BLaER1 treated with 17β-estradiol and CSF1 and Interleukin-3, amounts not matched to agents 10 nM and 100 nM (cell line): ENCODE measurements at regions not wholly inside any gene's neighbourhood (a gene's known extent, or its start where the extent isn't known, plus 50 kb on each side); places are given as distances from the start of the nearest gene placed in this dataset.

ENCODE experiments used
- H3K27ac ChIP-seq, 11 experiments: shearing (Covaris generic); formaldehyde crosslinking; 2 replicates each; pipeline ENCODE4 v1.8.1; 2022
- H3K27me3 ChIP-seq, 11 experiments: shearing (Covaris generic); formaldehyde crosslinking; 2 replicates each; pipeline ENCODE4 v1.8.1; 2022
- H3K36me3 ChIP-seq, 11 experiments: shearing (Covaris generic); formaldehyde crosslinking; 2 replicates each; pipeline ENCODE4 v1.8.1; 2022
- H3K4me1 ChIP-seq, 10 experiments: shearing (Covaris generic); formaldehyde crosslinking; 2 replicates each; pipeline ENCODE4 v1.8.1; 2022
- H3K4me2 ChIP-seq, 11 experiments: shearing (Covaris generic); formaldehyde crosslinking; 2 replicates each; pipeline ENCODE4 v1.8.1; 2022
- H3K4me3 ChIP-seq, 10 experiments: shearing (Covaris generic); formaldehyde crosslinking; 2 replicates each; pipeline ENCODE4 v1.8.1; 2022
- H3K9ac ChIP-seq, 11 experiments: shearing (Covaris generic); formaldehyde crosslinking; 2 replicates each; pipeline ENCODE4 v1.8.1; 2022
- H3K9me3 ChIP-seq, 11 experiments: shearing (Covaris generic); formaldehyde crosslinking; replicated peaks in 1 of 11; 2 replicates each; pipeline ENCODE4 v1.8.1; 2022
- H4K20me1 ChIP-seq, 11 experiments: shearing (Covaris generic); formaldehyde crosslinking; 2 replicates each; pipeline ENCODE4 v1.8.1; 2022
- Cebpa-rat ChIP-seq, 11 experiments: shearing (Covaris generic); IDR thresholded peaks; 2 replicates each; pipeline ENCODE4 v1.8.1; 2022

- no peaks in the 10 kb centered on the region for H3K4me1 ChIP-seq
- TF ChIP-seq Cebpa-rat (IDR thresholded peaks at IDR 0.05) = no peak
- no peaks in the 10 kb centered on the region for H3K27me3 ChIP-seq
- no peak overlapping the region for H3K27ac ChIP-seq
- H4K20me1 ChIP-seq = no peaks in the 10 kb centered on the region
- no peak overlapping the region for H3K9ac ChIP-seq
- no peaks in the 10 kb centered on the region for H3K9me3 ChIP-seq
- no peaks in the 10 kb centered on the region for H3K36me3 ChIP-seq
- no peak overlapping the region for H3K4me3 ChIP-seq
- H3K4me2 ChIP-seq = no peak overlapping the region
Observed at GRCh38 chr4:167406181-167406580, 171.9 kb upstream of the SPOCK3 start.

- H3K4me2 ChIP-seq = no peak overlapping the region
- H3K4me3 ChIP-seq = no peak overlapping the region
- TF ChIP-seq Cebpa-rat (IDR thresholded peaks at IDR 0.05) = no peak
- H3K9ac ChIP-seq = no peak overlapping the region
- H4K20me1 ChIP-seq = no peaks in the 10 kb centered on the region
- H3K36me3 ChIP-seq = no peaks in the 10 kb centered on the region
- no peaks in the 10 kb centered on the region for H3K4me1 ChIP-seq
- H3K27me3 ChIP-seq = no peaks in the 10 kb centered on the region
- H3K27ac ChIP-seq = no peak overlapping the region
- H3K9me3 ChIP-seq = no peaks in the 10 kb centered on the region
Observed at GRCh38 chr4:167415461-167415860, 181.2 kb upstream of the SPOCK3 start.

- Histone ChIP-seq H3K4me2 (no peak overlapping the region), H3K4me3 (no peak overlapping the region), H3K9me3 (no peaks in the 10 kb centered on the region), H3K4me1 (no peaks in the 10 kb centered on the region), H4K20me1 (no peaks in the 10 kb centered on the region), H3K27me3 (no peaks in the 10 kb centered on the region), H3K27ac (no peak overlapping the region), H3K36me3 (no peaks in the 10 kb centered on the region), H3K9ac (no peak overlapping the region)
- TF ChIP-seq Cebpa-rat (IDR thresholded peaks at IDR 0.05) = no peak
Observed at GRCh38 chr4:167419468-167420140, 185.3 kb upstream of the SPOCK3 start.

GRCh38 chr4:167421201-167421600, 186.9 kb upstream of the SPOCK3 start:
- H4K20me1 ChIP-seq = no peaks in the 10 kb centered on the region
- H3K27me3 ChIP-seq = no peaks in the 10 kb centered on the region
- no peaks in the 10 kb centered on the region for H3K9me3 ChIP-seq
- no peaks in the 10 kb centered on the region for H3K4me1 ChIP-seq
- no peak overlapping the region for H3K4me2 ChIP-seq
- no peaks in the 10 kb centered on the region for H3K36me3 ChIP-seq
- no peak overlapping the region for H3K9ac ChIP-seq
- no peak overlapping the region for H3K27ac ChIP-seq
- no peak for TF ChIP-seq Cebpa-rat (IDR thresholded peaks at IDR 0.05)
- H3K4me3 ChIP-seq = no peak overlapping the region

GRCh38 chr4:167424341-167425256, 190.3 kb upstream of the SPOCK3 start:
- no peak for TF ChIP-seq Cebpa-rat (IDR thresholded peaks at IDR 0.05)
- no peaks in the 10 kb centered on the region for H3K27me3 ChIP-seq
- H3K9ac ChIP-seq = no peak overlapping the region
- H3K4me3 ChIP-seq = no peak overlapping the region
- no peak overlapping the region for H3K27ac ChIP-seq
- no peak overlapping the region for H3K4me2 ChIP-seq
- no peaks in the 10 kb centered on the region for H3K4me1 ChIP-seq
- no peaks in the 10 kb centered on the region for H4K20me1 ChIP-seq
- H3K9me3 ChIP-seq = no peaks in the 10 kb centered on the region
- no peaks in the 10 kb centered on the region for H3K36me3 ChIP-seq

- no peaks in the 10 kb centered on the region for H3K27me3 ChIP-seq
- TF ChIP-seq Cebpa-rat (IDR thresholded peaks at IDR 0.05) = no peak
- H4K20me1 ChIP-seq = no peaks in the 10 kb centered on the region
- H3K9me3 ChIP-seq = peaks cover 0 to 7% (median 0%) of the 10 kb centered on the region in 11 experiments; a peak in 4 of 22 replicates
- H3K9ac ChIP-seq = no peak overlapping the region
- no peaks in the 10 kb centered on the region for H3K4me1 ChIP-seq
- H3K4me3 ChIP-seq = no peak overlapping the region
- H3K4me2 ChIP-seq = no peak overlapping the region
- H3K36me3 ChIP-seq = no peaks in the 10 kb centered on the region
- H3K27ac ChIP-seq = no peak overlapping the region
Observed at GRCh38 chr4:167428156-167428555, 193.9 kb upstream of the SPOCK3 start.

GRCh38 chr4:167431371-167431770, 197.1 kb upstream of the SPOCK3 start:
- Histone ChIP-seq H3K27ac (no peak overlapping the region), H3K36me3 (no peaks in the 10 kb centered on the region), H4K20me1 (no peaks in the 10 kb centered on the region), H3K9ac (no peak overlapping the region), H3K4me1 (no peaks in the 10 kb centered on the region), H3K4me2 (no peak overlapping the region), H3K27me3 (no peaks in the 10 kb centered on the region), H3K9me3 (peaks cover 0 to 7% (median 0%) of the 10 kb centered on the region in 11 experiments; a peak in 4 of 22 replicates), H3K4me3 (no peak overlapping the region)
- TF ChIP-seq Cebpa-rat (IDR thresholded peaks at IDR 0.05) = no peak

- no peak overlapping the region for H3K4me3 ChIP-seq
- H3K27me3 ChIP-seq = no peaks in the 10 kb centered on the region
- H3K9me3 ChIP-seq = peaks cover 0 to 7% (median 0%) of the 10 kb centered on the region in 11 experiments; a peak in 4 of 22 replicates
- no peaks in the 10 kb centered on the region for H3K4me1 ChIP-seq
- no peaks in the 10 kb centered on the region for H4K20me1 ChIP-seq
- no peaks in the 10 kb centered on the region for H3K36me3 ChIP-seq
- no peak overlapping the region for H3K27ac ChIP-seq
- TF ChIP-seq Cebpa-rat (IDR thresholded peaks at IDR 0.05) = no peak
- H3K9ac ChIP-seq = no peak overlapping the region
- no peak overlapping the region for H3K4me2 ChIP-seq
Observed at GRCh38 chr4:167435786-167436185, 201.5 kb upstream of the SPOCK3 start.

- Histone ChIP-seq H3K27ac (no peak overlapping the region), H3K36me3 (no peaks in the 10 kb centered on the region), H3K4me1 (no peaks in the 10 kb centered on the region), H3K9ac (no peak overlapping the region), H4K20me1 (no peaks in the 10 kb centered on the region), H3K27me3 (no peaks in the 10 kb centered on the region), H3K4me2 (no peak overlapping the region), H3K4me3 (no peak overlapping the region), H3K9me3 (no peaks in the 10 kb centered on the region)
- TF ChIP-seq Cebpa-rat (IDR thresholded peaks at IDR 0.05) = no peak
Observed at GRCh38 chr4:167443841-167444240, 209.5 kb upstream of the SPOCK3 start.
